Nephron (organoid): ENCODE measurements at regions not wholly inside any gene's neighbourhood (a gene's known extent, or its start where the extent isn't known, plus 50 kb on each side); places are given as distances from the start of the nearest gene placed in this dataset.

ENCODE experiments used
- H3K27ac Mint-ChIP-seq, 3 experiments: 2 replicates each; pipeline ENCODE4 v1.8.0; 2020; ENCODE audit warnings: mixed read lengths in 3 of 3, mild to moderate bottlenecking in 2 of 3, moderate library complexity in 1 of 3
- H3K27me3 Mint-ChIP-seq: 2 replicates; pipeline ENCODE4 v1.8.0; 2021; ENCODE audit warnings: low read depth, mild to moderate bottlenecking, moderate library complexity, mixed read lengths
- H3K36me3 Mint-ChIP-seq: 2 replicates; pipeline ENCODE4 v1.8.0; 2020; ENCODE audit warnings: low read depth, mixed read lengths
- H3K4me1 Mint-ChIP-seq: 2 replicates; pipeline ENCODE4 v1.8.0; 2020; ENCODE audit warnings: mixed read lengths
- H3K4me3 Mint-ChIP-seq, 3 experiments: 2 replicates each; pipeline ENCODE4 v1.8.0; 2020; ENCODE audit warnings: mild to moderate bottlenecking in 3 of 3, mixed read lengths in 3 of 3, moderate library complexity in 2 of 3
- H3K9me3 Mint-ChIP-seq: 2 replicates; pipeline ENCODE4 v1.8.0; 2020; ENCODE audit warnings: mixed read lengths
- TF ChIP-seq, protein P1 (sequence below), 3 experiments: fragments of 200-600 bp; sonication (generic); IDR thresholded peaks; one replicate each; pipeline ENCODE4 v1.5.0; 2021; ENCODE audit warnings: antibody characterized with exemption in 3 of 3; ENCODE audit not compliant: unreplicated experiment in 3 of 3

DNA sequence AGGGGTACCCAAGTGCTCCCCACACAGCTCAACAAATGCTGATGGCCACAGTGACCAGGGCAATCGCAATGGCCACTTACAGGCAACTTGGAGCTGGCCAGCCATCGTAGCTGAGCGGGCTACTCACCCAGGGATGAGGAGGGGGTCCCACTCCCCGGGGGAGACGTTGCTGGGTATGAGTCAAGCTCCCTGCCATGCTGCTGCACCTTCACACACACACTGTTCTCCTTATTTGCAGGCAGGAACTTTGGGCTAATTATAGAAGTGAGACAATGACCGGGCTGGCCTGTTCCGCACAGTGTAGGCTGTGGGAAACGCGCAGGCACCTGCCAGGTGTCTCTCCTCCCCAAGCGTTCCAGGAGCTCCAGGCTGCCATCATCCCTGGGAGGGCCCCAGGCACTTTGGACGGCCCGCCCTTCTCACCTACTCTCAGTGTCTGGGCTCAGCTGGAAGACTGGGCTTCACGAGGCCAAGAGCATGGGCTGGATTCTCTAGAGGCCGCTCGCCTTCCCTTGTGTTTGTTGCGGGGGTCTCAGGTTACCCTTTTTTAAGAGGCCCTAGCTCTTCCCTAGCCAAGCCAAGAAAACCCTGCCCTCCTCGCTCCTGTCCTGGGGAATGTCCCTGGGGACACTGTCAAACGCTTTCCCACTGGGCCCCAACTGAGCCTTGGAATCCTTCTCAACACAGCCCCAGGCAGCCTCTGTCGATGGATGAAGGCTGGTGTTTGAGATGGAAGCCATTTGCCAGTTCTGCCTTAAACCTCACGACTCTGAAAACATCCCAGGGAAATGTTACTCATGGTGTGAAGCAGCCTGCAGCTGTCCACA lies 73.0 kb downstream of the RTL6 start:
- H3K27me3 Mint-ChIP-seq = peaks cover 18% of the 10 kb centered on the region
- peak overlapping the region; percentile 3 to 75 (median 71) for H3K27ac Mint-ChIP-seq
- TF ChIP-seq, protein P1, sequence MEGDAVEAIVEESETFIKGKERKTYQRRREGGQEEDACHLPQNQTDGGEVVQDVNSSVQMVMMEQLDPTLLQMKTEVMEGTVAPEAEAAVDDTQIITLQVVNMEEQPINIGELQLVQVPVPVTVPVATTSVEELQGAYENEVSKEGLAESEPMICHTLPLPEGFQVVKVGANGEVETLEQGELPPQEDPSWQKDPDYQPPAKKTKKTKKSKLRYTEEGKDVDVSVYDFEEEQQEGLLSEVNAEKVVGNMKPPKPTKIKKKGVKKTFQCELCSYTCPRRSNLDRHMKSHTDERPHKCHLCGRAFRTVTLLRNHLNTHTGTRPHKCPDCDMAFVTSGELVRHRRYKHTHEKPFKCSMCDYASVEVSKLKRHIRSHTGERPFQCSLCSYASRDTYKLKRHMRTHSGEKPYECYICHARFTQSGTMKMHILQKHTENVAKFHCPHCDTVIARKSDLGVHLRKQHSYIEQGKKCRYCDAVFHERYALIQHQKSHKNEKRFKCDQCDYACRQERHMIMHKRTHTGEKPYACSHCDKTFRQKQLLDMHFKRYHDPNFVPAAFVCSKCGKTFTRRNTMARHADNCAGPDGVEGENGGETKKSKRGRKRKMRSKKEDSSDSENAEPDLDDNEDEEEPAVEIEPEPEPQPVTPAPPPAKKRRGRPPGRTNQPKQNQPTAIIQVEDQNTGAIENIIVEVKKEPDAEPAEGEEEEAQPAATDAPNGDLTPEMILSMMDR (IDR thresholded peaks at IDR 0.05; ENCODE audit: unreplicated experiment in 3 of 3) = no peak
- peaks cover 18% of the 10 kb centered on the region for H3K9me3 Mint-ChIP-seq
- peaks cover 4% of the 10 kb centered on the region for H3K36me3 Mint-ChIP-seq
- H3K4me1 Mint-ChIP-seq = peaks cover 33% of the 10 kb centered on the region
- H3K4me3 Mint-ChIP-seq = peak overlapping the region in 1 of 3 experiments; percentile 46

DNA sequence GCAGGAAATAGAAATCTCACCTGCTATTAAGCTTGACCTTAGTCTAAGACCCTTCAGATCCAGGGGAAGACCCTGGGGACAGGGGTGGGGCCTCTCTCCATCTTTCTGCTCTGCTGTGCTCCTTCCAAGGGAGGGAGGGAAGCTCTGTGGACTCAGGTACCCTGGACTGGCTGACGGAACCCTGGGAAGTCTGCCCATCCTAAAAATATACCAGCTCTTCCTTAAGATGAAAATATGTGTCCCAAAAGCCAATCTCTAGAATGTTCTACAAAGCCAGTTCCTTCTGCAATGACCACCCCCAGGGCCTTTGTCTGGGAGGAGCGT lies 73.7 kb downstream of the RTL6 start:
- Mint-ChIP-seq H3K4me3 (no peak overlapping the region), H3K4me1 (peaks cover 33% of the 10 kb centered on the region), H3K27ac (no peak overlapping the region), H3K27me3 (peaks cover 12% of the 10 kb centered on the region), H3K9me3 (peaks cover 26% of the 10 kb centered on the region), H3K36me3 (peaks cover 11% of the 10 kb centered on the region)
- TF ChIP-seq, protein P1 (IDR thresholded peaks at IDR 0.05; ENCODE audit: unreplicated experiment in 3 of 3) = no peak

DNA sequence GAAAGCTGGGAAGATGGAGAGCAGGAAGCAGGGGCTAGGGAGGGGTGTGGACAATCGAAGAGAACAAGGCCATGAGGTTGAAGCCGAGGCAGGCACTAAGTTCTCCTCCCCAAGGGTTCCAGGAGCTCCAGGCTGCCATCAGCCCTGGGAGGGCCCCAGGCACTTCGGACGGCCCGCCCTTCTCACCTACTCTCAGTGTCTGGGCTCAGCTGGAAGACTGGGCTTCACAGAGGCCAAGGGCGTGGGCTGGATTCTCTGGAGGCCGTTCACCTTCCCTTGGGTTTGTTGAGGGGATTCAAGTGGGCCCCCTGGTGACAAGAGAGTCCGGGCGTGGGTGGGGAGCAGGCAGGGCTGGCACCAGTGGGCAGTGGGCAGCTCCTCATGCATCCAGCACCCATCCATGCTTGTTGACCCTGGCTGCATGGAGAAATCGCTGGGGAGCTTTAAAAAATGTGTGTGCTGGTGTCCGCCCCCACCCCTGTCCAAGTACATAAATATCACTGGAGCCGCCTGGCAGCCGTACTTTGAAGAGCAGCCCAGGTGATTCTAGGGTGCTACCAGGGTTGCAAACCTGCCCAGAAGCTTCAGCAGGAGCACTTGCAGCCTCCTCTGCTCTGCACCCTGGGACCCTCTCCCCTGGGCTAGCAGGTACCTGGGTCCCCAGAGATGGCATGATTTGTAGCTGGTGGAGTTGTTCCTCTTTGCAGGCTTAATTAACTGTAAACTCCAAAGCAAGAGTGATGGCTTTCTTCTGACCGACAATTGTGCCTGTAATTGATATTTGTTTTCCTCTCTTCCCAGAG lies 74.3 kb downstream of the RTL6 start:
- peaks cover 30% of the 10 kb centered on the region for H3K4me1 Mint-ChIP-seq
- H3K36me3 Mint-ChIP-seq = peaks cover 11% of the 10 kb centered on the region
- TF ChIP-seq, protein P1 (IDR thresholded peaks at IDR 0.05; ENCODE audit: unreplicated experiment in 3 of 3) = no peak
- H3K27ac Mint-ChIP-seq = no peak overlapping the region
- no peak overlapping the region for H3K4me3 Mint-ChIP-seq
- peaks cover 27% of the 10 kb centered on the region for H3K9me3 Mint-ChIP-seq
- H3K27me3 Mint-ChIP-seq = peaks cover 10% of the 10 kb centered on the region

DNA sequence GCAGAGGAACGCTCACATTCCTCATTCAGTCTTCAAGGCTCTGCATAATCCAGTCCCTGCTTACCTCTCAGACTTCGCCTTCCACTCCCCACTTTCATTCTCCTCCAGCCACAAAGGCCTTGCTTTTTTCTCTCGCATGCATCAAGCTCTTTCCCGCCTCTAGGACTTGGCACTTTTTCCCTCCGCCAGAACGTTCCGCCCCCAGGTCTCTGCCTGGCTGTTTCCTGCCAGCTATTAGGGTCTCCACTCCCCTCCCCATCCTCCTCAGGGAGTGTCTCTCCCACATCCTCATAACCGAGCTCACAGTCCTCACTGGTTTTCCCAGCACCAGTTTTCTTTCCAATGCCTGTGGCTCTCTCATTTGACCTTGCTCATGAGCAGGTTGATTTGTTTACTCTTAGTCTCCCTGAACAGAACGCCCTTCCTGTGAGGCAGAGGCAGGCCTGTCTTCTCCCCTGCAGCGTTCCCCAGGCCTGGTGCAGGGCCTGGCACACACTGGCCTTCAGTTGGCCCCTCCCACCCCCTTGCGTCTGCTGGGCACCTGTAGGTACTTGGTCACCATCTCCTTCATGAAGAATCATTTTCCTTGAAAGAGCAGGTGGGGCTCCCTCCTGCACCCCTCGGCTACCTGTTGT lies 75.2 kb downstream of the RTL6 start:
- peaks cover 11% of the 10 kb centered on the region for H3K36me3 Mint-ChIP-seq
- H3K4me3 Mint-ChIP-seq = no peak overlapping the region
- H3K9me3 Mint-ChIP-seq = peaks cover 29% of the 10 kb centered on the region

DNA sequence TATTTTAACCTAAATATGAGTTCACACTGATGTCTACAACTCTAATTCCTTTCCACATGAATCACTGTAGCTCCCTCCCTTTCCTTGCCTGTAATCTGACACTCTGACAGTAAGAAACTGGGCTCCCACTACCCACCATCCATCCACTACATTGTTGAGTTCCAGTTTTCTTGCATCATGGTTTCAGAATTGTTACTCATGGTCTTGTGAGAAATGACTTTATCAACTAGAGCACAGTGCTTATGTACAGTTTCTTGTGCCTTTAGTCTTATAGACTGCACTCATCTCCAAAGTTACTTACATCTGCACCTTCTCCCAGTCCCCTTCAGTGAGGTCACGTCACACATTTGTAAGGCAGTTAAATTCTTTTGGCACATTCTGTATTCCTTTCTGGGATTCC lies 78.6 kb downstream of the RTL6 start:
- no peak overlapping the region for H3K27ac Mint-ChIP-seq
- H3K4me3 Mint-ChIP-seq = no peak overlapping the region
- peaks cover 4% of the 10 kb centered on the region for H3K27me3 Mint-ChIP-seq
- peaks cover 10% of the 10 kb centered on the region for H3K4me1 Mint-ChIP-seq
- H3K9me3 Mint-ChIP-seq = peaks cover 35% of the 10 kb centered on the region
- TF ChIP-seq, protein P1 (IDR thresholded peaks at IDR 0.05; ENCODE audit: unreplicated experiment in 3 of 3) = no peak
- peaks cover 11% of the 10 kb centered on the region for H3K36me3 Mint-ChIP-seq

More for the DNA sequence above, 75.2 kb downstream of the RTL6 start:
- peak overlapping the region; percentile 9 to 78 (median 26) for H3K27ac Mint-ChIP-seq
- TF ChIP-seq, protein P1 (IDR thresholded peaks at IDR 0.05; ENCODE audit: unreplicated experiment in 3 of 3) = no peak
- peaks cover 10% of the 10 kb centered on the region for H3K27me3 Mint-ChIP-seq
- H3K4me1 Mint-ChIP-seq = peaks cover 29% of the 10 kb centered on the region
